ENCODE measurements at regions not wholly inside any gene's neighbourhood (a gene's known extent, or its start where the extent isn't known, plus 50 kb on each side); places are given as distances from the start of the nearest gene placed in this dataset.

DNA sequence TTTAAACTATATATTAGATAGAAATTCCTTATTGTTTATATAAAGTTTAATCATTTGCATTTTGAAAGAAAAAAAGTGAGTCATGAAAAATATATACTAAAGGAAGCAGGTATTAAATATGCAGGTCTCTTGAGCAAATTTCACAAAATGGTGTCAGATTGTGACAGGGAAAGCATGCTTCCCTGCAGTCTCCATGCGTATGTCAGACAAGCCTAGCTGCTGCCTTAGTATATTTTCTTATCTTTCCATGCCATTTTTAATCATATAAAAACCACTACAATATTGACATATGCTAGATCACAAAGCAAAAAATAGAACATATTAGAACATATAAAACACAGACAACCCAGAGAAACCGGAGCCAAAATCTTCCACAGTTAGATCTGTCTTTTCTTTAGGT lies 1137.7 kb upstream of the DDX18 start:
- no peaks in the 10 kb centered on the region for H3K36me3 ChIP-seq
- H3K4me2 ChIP-seq: no peak overlapping the region
- no peaks in the 10 kb centered on the region for H4K20me1 ChIP-seq (ENCODE audit: low read depth)
- no peak overlapping the region for H3K4me3 Mint-ChIP-seq
- TF ChIP-seq, protein P1, sequence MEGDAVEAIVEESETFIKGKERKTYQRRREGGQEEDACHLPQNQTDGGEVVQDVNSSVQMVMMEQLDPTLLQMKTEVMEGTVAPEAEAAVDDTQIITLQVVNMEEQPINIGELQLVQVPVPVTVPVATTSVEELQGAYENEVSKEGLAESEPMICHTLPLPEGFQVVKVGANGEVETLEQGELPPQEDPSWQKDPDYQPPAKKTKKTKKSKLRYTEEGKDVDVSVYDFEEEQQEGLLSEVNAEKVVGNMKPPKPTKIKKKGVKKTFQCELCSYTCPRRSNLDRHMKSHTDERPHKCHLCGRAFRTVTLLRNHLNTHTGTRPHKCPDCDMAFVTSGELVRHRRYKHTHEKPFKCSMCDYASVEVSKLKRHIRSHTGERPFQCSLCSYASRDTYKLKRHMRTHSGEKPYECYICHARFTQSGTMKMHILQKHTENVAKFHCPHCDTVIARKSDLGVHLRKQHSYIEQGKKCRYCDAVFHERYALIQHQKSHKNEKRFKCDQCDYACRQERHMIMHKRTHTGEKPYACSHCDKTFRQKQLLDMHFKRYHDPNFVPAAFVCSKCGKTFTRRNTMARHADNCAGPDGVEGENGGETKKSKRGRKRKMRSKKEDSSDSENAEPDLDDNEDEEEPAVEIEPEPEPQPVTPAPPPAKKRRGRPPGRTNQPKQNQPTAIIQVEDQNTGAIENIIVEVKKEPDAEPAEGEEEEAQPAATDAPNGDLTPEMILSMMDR (IDR thresholded peaks at IDR 0.05): no peak
- TF ChIP-seq EZH2phosphoT487 (IDR thresholded peaks at IDR 0.05): no peak
- no peak for TF ChIP-seq EZH2 (IDR thresholded peaks at IDR 0.05)
- H3K27me3 Mint-ChIP-seq (ENCODE audit: insufficient read depth, low read depth): no peaks in the 10 kb centered on the region
- no peaks in the 10 kb centered on the region for H3F3A ChIP-seq (ENCODE audit: low read depth)
- no peak overlapping the region for H3K4me3 ChIP-seq
- no peaks in the 10 kb centered on the region for H3K79me2 ChIP-seq (ENCODE audit: low read depth)
- H3K36me3 Mint-ChIP-seq: no peaks in the 10 kb centered on the region
- H3K4me1 Mint-ChIP-seq: no peaks in the 10 kb centered on the region
- no peaks in the 10 kb centered on the region for H3K27me3 ChIP-seq
- no peak overlapping the region for H2AFZ ChIP-seq (replicated peaks)
- H3K9me3 Mint-ChIP-seq: no peaks in the 10 kb centered on the region
- no peaks in the 10 kb centered on the region for H3K9me3 ChIP-seq (ENCODE audit: low read depth)
- H3K27ac Mint-ChIP-seq: no peak overlapping the region
- DNase-seq (ENCODE audit: low spot score): no peak
- H3K9ac ChIP-seq: no peak overlapping the region
- no peak overlapping the region for H3K27ac ChIP-seq
- no peaks in the 10 kb centered on the region for H3K4me1 ChIP-seq

DNA sequence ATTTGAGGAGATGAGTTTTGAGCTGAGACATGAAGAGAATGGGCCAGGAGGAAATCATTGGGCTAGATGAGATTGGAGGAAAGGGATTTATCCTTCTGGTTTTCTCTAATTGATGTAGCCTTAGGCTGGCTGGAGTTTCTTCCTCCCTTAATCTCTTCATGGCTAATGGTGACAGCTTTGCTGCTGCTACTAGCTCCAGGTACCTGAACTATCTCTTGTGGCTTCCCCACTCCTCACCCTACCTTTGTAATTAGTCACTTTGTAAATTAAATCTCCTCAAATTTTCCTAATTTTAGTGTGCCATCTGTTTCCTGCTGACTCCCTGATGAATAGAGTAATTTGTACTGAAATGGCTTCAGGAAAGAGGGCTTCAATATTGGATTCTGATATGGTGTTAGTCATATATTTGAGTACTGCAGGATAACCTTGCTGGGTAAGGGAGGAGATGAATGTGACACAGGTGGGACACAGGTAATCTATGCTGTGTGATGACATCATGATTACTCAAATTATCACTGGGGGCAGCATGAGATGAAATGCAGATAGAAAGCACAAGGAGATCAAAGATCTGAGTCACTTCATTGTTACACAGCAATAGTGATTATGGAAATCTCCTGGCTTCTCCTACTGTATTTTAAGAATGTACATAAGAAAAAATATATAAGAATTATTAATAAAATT lies 1134.1 kb upstream of the DDX18 start:
- DNase-seq (ENCODE audit: low spot score): no peak
- Histone ChIP-seq H3K27me3 (no peaks in the 10 kb centered on the region), H3K79me2 (ENCODE audit: low read depth) (no peaks in the 10 kb centered on the region), H3K36me3 (no peaks in the 10 kb centered on the region), H2AFZ (replicated peaks) (no peak overlapping the region), H3K27ac (no peak overlapping the region), H3K9ac (no peak overlapping the region), H3K9me3 (ENCODE audit: low read depth) (no peaks in the 10 kb centered on the region), H3F3A (ENCODE audit: low read depth) (no peaks in the 10 kb centered on the region), H3K4me1 (no peaks in the 10 kb centered on the region), H4K20me1 (ENCODE audit: low read depth) (no peaks in the 10 kb centered on the region), H3K4me3 (no peak overlapping the region), H3K4me2 (no peak overlapping the region)
- Mint-ChIP-seq H3K27ac (no peak overlapping the region), H3K27me3 (ENCODE audit: insufficient read depth, low read depth) (no peaks in the 10 kb centered on the region), H3K4me1 (no peaks in the 10 kb centered on the region), H3K4me3 (no peak overlapping the region), H3K9me3 (no peaks in the 10 kb centered on the region), H3K36me3 (no peaks in the 10 kb centered on the region)
- TF ChIP-seq EZH2 (IDR thresholded peaks at IDR 0.05) (no peak), EZH2phosphoT487 (IDR thresholded peaks at IDR 0.05) (no peak)
- TF ChIP-seq, protein P1 (IDR thresholded peaks at IDR 0.05): no peak

DNA sequence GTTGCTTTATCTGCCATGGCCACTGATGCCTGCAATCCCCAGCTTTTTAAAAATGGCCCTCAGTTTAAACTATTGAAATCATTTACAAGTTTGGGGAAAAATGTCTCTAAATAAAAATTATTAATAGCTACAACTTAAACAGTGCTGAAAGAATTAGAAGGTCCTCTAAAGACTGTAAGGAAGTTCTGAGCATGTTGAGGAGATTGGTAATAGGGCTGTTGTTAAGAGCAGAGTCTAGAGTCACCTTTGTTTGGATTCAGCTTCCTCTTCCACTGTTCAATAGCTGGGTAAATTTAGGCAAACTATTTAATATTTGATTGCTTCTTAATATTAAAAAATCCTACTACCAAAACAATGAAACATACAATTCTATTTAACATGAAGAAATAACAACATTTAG lies 1127.1 kb upstream of the DDX18 start:
- Mint-ChIP-seq H3K4me3 (no peak overlapping the region), H3K36me3 (no peaks in the 10 kb centered on the region), H3K27ac (no peak overlapping the region), H3K9me3 (no peaks in the 10 kb centered on the region), H3K27me3 (ENCODE audit: insufficient read depth, low read depth) (no peaks in the 10 kb centered on the region), H3K4me1 (no peaks in the 10 kb centered on the region)
- Histone ChIP-seq H3K4me3 (no peak overlapping the region), H2AFZ (replicated peaks) (no peak overlapping the region), H3F3A (ENCODE audit: low read depth) (no peaks in the 10 kb centered on the region), H4K20me1 (ENCODE audit: low read depth) (no peaks in the 10 kb centered on the region), H3K4me2 (no peak overlapping the region), H3K9ac (no peak overlapping the region), H3K27me3 (no peaks in the 10 kb centered on the region), H3K4me1 (no peaks in the 10 kb centered on the region), H3K27ac (no peak overlapping the region), H3K36me3 (no peaks in the 10 kb centered on the region), H3K9me3 (ENCODE audit: low read depth) (no peaks in the 10 kb centered on the region), H3K79me2 (ENCODE audit: low read depth) (no peaks in the 10 kb centered on the region)
- DNase-seq (ENCODE audit: low spot score): no peak
- TF ChIP-seq EZH2phosphoT487 (IDR thresholded peaks at IDR 0.05): no peak
- TF ChIP-seq EZH2 (IDR thresholded peaks at IDR 0.05): no peak
- TF ChIP-seq, protein P1 (IDR thresholded peaks at IDR 0.05): no peak

Data from neural progenitor cell (in vitro differentiated cells).